ENCODE measurements at regions not wholly inside any gene's neighbourhood (a gene's known extent, or its start where the extent isn't known, plus 50 kb on each side); places are given as distances from the start of the nearest gene placed in this dataset.

DNA sequence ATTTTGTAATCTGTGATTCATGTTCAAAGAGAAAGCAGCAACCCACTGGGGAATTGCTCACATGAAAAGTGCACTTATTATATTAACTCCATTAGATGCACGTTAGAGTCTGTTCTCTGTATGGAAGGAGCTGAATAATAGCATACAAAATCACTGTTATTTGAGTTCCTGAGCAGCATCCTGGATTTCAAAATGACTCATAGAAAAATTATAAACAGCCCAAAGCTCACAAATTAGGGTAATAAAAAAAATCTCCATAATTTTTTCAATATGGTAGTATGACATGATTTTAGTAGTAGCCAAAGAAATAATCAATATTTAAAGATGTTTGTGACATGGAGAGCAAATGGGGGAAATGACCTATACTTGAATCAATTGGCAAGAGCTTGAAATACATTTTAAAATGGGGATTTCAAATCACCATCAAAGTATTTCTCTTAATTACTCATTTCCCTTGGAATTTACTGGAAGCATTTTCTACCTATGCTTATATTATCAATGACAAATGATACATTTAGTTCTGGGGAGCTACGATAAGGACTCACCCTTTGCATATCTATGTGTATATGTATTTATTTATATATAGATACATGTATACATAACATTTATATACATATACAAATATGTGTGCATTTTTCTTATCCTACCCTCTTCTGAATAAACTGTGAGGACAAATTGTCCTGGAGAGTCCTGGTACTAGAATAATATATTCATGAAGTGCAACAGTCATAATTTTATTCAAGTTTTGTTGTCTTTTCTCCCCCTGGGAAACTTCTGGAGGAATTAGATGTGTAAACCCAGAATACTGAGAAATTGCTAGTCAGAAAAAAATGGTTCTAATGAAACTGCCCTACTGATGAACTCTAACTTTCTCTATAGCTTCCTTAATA is 116.3 kb downstream of the RPL22L1 start:
- ChIA-PET POLR2A (no interaction called here), CTCF (no interaction called here)
- H3K9me3 ChIP-seq (ENCODE audit: control extremely low read depth in 1 of 3, control insufficient read depth in 2 of 3, insufficient read depth in 1 of 3, low read length in 2 of 3): no peaks in the 10 kb centered on the region
- no peaks in the 10 kb centered on the region for H3K36me3 ChIP-seq (replicated peaks in 1 of 2; ENCODE audit: control extremely low read depth in 1 of 2, control insufficient read depth in 1 of 2, extremely low read depth in 1 of 2, insufficient read depth in 2 of 2, low read length in 1 of 2)
- H3K27me3 ChIP-seq (replicated peaks in 1 of 4; ENCODE audit: control extremely low read depth in 1 of 4, control insufficient read depth in 3 of 4, insufficient read depth in 4 of 4, low read length in 3 of 4): peaks cover 0 to 8% (median 4%) of the 10 kb centered on the region in 4 experiments
- H3K9ac ChIP-seq (ENCODE audit: low read length): no peak overlapping the region
- H3K4me3 ChIP-seq (ENCODE audit: control extremely low read depth in 1 of 5, extremely low read depth in 1 of 5, insufficient read depth in 1 of 5, low read depth in 2 of 5, low read length in 4 of 5): no peak overlapping the region
- no peaks in the 10 kb centered on the region for H3K9me3 Mint-ChIP-seq (ENCODE audit: insufficient read depth)
- no peak overlapping the region for H3K27ac ChIP-seq (ENCODE audit: low read length in 2 of 2)
- DNase-seq (no peak), ATAC-seq (ENCODE audit: low read depth) (no peak)
- H3K79me2 ChIP-seq (ENCODE audit: control insufficient read depth, insufficient read depth, low read length): no peaks in the 10 kb centered on the region
- no peak overlapping the region for H2AFZ ChIP-seq (ENCODE audit: insufficient read depth, low read depth, low read length, poor library complexity, severe bottlenecking)
- no peak overlapping the region for H3K4me3 Mint-ChIP-seq
- no peak overlapping the region for H3K4me2 ChIP-seq (replicated peaks; ENCODE audit: low read depth, low read length, poor library complexity, severe bottlenecking)
- whole genome bisulfite sequencing (ENCODE audit: insufficient coverage): no CpG with 5 or more reads among the region's 2 CpGs
- TF ChIP-seq EZH2 (IDR thresholded peaks at IDR 0.05; ENCODE audit: borderline replicate concordance, insufficient read depth, low read depth, low read length, poor library complexity, severe bottlenecking): no peak
- TF ChIP-seq, protein P1, sequence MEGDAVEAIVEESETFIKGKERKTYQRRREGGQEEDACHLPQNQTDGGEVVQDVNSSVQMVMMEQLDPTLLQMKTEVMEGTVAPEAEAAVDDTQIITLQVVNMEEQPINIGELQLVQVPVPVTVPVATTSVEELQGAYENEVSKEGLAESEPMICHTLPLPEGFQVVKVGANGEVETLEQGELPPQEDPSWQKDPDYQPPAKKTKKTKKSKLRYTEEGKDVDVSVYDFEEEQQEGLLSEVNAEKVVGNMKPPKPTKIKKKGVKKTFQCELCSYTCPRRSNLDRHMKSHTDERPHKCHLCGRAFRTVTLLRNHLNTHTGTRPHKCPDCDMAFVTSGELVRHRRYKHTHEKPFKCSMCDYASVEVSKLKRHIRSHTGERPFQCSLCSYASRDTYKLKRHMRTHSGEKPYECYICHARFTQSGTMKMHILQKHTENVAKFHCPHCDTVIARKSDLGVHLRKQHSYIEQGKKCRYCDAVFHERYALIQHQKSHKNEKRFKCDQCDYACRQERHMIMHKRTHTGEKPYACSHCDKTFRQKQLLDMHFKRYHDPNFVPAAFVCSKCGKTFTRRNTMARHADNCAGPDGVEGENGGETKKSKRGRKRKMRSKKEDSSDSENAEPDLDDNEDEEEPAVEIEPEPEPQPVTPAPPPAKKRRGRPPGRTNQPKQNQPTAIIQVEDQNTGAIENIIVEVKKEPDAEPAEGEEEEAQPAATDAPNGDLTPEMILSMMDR (IDR thresholded peaks at IDR 0.05): no peak
- intact Hi-C loops (cut with micrococcal nuclease): no loop called here
- no peaks in the 10 kb centered on the region for H3K4me1 Mint-ChIP-seq
- H4K20me1 ChIP-seq (ENCODE audit: control insufficient read depth, insufficient read depth, low read length, poor library complexity, severe bottlenecking): no peaks in the 10 kb centered on the region
- H3K27me3 Mint-ChIP-seq: peaks cover 44% of the 10 kb centered on the region
- H3K27ac Mint-ChIP-seq: no peak overlapping the region
- H3K4me1 ChIP-seq (ENCODE audit: control insufficient read depth in 2 of 2, insufficient read depth in 2 of 2, low read length in 2 of 2): no peaks in the 10 kb centered on the region

DNA sequence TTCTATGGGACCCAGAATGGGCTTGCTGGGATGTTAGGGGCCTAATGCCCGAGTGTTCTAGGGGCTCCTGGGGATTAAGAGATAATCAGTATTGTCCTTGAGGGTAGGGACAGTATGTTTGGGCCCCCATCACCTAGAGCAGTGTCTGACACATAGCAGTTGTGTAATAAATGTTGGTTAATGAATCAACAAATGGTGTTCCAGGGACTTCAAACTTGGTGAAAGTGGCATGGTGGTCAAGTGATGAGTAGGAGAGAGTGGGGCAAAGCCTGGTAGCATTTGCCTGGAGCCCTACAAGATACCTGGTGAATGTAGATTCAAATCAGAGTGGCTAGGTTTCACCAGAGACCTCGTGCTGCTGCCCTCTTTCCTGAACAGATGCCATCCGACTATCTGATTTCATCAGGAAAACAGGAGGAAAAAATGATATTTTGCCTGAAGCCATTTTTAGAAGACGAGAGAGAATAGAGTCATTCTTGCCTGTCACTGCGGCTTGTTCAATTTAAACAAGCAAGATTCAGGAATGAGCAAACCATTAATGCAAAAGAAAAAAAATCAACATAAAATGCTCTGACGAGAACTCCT is 117.3 kb downstream of the RPL22L1 start:
- no peaks in the 10 kb centered on the region for H3K36me3 ChIP-seq (replicated peaks in 1 of 2; ENCODE audit: control extremely low read depth in 1 of 2, control insufficient read depth in 1 of 2, extremely low read depth in 1 of 2, insufficient read depth in 2 of 2, low read length in 1 of 2)
- H3K27ac ChIP-seq (ENCODE audit: low read length in 2 of 2): no peak overlapping the region
- 74% methylated on average over 4 of the region's 6 CpGs for WGBS (ENCODE audit: insufficient coverage)
- intact Hi-C loops (cut with micrococcal nuclease): no loop called here
- peaks cover 0 to 8% (median 4%) of the 10 kb centered on the region in 4 experiments for H3K27me3 ChIP-seq (replicated peaks in 1 of 4; ENCODE audit: control extremely low read depth in 1 of 4, control insufficient read depth in 3 of 4, insufficient read depth in 4 of 4, low read length in 3 of 4)
- H2AFZ ChIP-seq (ENCODE audit: insufficient read depth, low read depth, low read length, poor library complexity, severe bottlenecking): no peak overlapping the region
- H4K20me1 ChIP-seq (ENCODE audit: control insufficient read depth, insufficient read depth, low read length, poor library complexity, severe bottlenecking): no peaks in the 10 kb centered on the region
- ATAC-seq (ENCODE audit: low read depth) (no peak), DNase-seq (no peak)
- no peak overlapping the region for H3K9ac ChIP-seq (ENCODE audit: low read length)
- Mint-ChIP-seq H3K27ac (no peak overlapping the region), H3K9me3 (ENCODE audit: insufficient read depth) (no peaks in the 10 kb centered on the region), H3K4me3 (no peak overlapping the region), H3K4me1 (no peaks in the 10 kb centered on the region), H3K27me3 (peaks cover 49% of the 10 kb centered on the region)
- ChIA-PET CTCF (no interaction called here), POLR2A (no interaction called here)
- TF ChIP-seq, protein P1 (IDR thresholded peaks at IDR 0.05): no peak
- no peak for TF ChIP-seq EZH2 (IDR thresholded peaks at IDR 0.05; ENCODE audit: borderline replicate concordance, insufficient read depth, low read depth, low read length, poor library complexity, severe bottlenecking)
- H3K4me1 ChIP-seq (ENCODE audit: control insufficient read depth in 2 of 2, insufficient read depth in 2 of 2, low read length in 2 of 2): no peaks in the 10 kb centered on the region
- H3K4me2 ChIP-seq (replicated peaks; ENCODE audit: low read depth, low read length, poor library complexity, severe bottlenecking): no peak overlapping the region
- H3K4me3 ChIP-seq (ENCODE audit: control extremely low read depth in 1 of 5, extremely low read depth in 1 of 5, insufficient read depth in 1 of 5, low read depth in 2 of 5, low read length in 4 of 5): no peak overlapping the region
- no peaks in the 10 kb centered on the region for H3K79me2 ChIP-seq (ENCODE audit: control insufficient read depth, insufficient read depth, low read length)
- no peaks in the 10 kb centered on the region for H3K9me3 ChIP-seq (ENCODE audit: control extremely low read depth in 1 of 3, control insufficient read depth in 2 of 3, insufficient read depth in 1 of 3, low read length in 2 of 3)
